Endothelial cell (in vitro differentiated cells): ENCODE measurements at regions not wholly inside any gene's neighbourhood (a gene's known extent, or its start where the extent isn't known, plus 50 kb on each side); places are given as distances from the start of the nearest gene placed in this dataset.

ENCODE experiments used
- DNase-seq: peaks from one replicate; pipeline ENCODE4 v3.0.0; 2021; ENCODE audit warnings: low spot score
- H3K27ac Mint-ChIP-seq: one replicate; pipeline ENCODE4 v1.8.0; 2021; ENCODE audit warnings: mixed read lengths, inconsistent platforms; ENCODE audit not compliant: unreplicated experiment
- H3K27me3 Mint-ChIP-seq: one replicate; pipeline ENCODE4 v1.8.0; 2021; ENCODE audit warnings: mild to moderate bottlenecking, moderate library complexity, mixed read lengths, inconsistent platforms; ENCODE audit not compliant: unreplicated experiment
- H3K36me3 Mint-ChIP-seq: one replicate; pipeline ENCODE4 v1.8.0; 2021; ENCODE audit warnings: mild to moderate bottlenecking, low read depth, mixed read lengths, inconsistent platforms; ENCODE audit not compliant: unreplicated experiment
- H3K4me1 Mint-ChIP-seq: one replicate; pipeline ENCODE4 v1.8.0; 2021; ENCODE audit warnings: mild to moderate bottlenecking, mixed read lengths, inconsistent platforms; ENCODE audit not compliant: unreplicated experiment
- H3K4me3 Mint-ChIP-seq: one replicate; pipeline ENCODE4 v1.8.0; 2021; ENCODE audit warnings: mild to moderate bottlenecking, mixed read lengths, inconsistent platforms; ENCODE audit not compliant: unreplicated experiment
- H3K9me3 Mint-ChIP-seq: one replicate; pipeline ENCODE4 v1.8.0; 2021; ENCODE audit warnings: mixed read lengths, inconsistent platforms; ENCODE audit not compliant: unreplicated experiment
- TF ChIP-seq, protein P1 (sequence below): fragments of 200-600 bp; sonication (generic); IDR thresholded peaks from one replicate; pipeline ENCODE4 v1.5.0; 2021; ENCODE audit warnings: antibody characterized with exemption; ENCODE audit not compliant: unreplicated experiment

DNA sequence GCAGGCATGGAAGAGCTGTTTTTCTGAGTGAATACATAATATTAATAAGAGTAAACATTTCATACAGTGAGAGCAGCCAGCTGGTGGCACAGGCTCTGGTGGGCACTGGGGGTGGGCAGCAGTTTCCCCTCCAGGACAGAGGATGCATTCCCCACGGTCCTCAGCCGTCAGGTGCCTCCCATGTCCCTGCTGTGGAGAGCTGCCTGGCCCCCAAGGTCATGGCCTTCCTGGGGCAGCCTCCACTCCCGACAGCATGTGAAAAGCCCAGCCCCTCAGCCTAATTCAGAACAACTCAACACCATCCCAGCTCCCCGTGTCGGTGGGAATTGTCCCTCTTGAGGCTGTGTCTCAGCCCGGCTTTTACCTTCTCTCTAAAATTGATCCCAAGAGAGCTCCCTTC, 147.4 kb downstream of the GALR1 start:
- Mint-ChIP-seq H3K9me3 (no peaks in the 10 kb centered on the region), H3K4me3 (no peak overlapping the region), H3K36me3 (no peaks in the 10 kb centered on the region), H3K27me3 (peaks cover 2% of the 10 kb centered on the region), H3K27ac (no peak overlapping the region), H3K4me1 (no peaks in the 10 kb centered on the region)
- no peak for DNase-seq
- TF ChIP-seq, protein P1, sequence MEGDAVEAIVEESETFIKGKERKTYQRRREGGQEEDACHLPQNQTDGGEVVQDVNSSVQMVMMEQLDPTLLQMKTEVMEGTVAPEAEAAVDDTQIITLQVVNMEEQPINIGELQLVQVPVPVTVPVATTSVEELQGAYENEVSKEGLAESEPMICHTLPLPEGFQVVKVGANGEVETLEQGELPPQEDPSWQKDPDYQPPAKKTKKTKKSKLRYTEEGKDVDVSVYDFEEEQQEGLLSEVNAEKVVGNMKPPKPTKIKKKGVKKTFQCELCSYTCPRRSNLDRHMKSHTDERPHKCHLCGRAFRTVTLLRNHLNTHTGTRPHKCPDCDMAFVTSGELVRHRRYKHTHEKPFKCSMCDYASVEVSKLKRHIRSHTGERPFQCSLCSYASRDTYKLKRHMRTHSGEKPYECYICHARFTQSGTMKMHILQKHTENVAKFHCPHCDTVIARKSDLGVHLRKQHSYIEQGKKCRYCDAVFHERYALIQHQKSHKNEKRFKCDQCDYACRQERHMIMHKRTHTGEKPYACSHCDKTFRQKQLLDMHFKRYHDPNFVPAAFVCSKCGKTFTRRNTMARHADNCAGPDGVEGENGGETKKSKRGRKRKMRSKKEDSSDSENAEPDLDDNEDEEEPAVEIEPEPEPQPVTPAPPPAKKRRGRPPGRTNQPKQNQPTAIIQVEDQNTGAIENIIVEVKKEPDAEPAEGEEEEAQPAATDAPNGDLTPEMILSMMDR, result no peak

DNA sequence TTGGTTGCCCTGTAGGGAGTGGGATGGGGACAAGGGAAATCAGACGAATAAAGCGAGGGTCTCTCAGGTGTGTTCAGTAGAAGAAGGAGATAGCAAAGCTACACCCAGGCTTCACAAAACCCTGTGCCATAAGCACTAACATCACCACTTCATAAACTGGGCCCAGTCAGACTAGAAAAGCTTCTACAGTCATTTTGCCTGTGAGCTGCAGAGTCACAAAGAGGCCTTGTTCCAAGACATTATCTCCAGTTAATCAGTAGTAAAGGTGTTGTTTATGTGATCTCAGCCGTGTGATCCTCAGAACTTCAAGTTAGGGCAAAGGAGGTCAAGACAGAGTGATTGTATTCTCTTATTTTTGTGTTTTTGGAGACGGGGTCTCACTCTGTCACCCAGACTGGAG, 148.0 kb downstream of the GALR1 start:
- no peak for DNase-seq
- H3K27ac Mint-ChIP-seq, result no peak overlapping the region
- no peaks in the 10 kb centered on the region for H3K9me3 Mint-ChIP-seq
- TF ChIP-seq, protein P1, result no peak
- no peaks in the 10 kb centered on the region for H3K36me3 Mint-ChIP-seq
- H3K4me3 Mint-ChIP-seq, result no peak overlapping the region
- no peaks in the 10 kb centered on the region for H3K4me1 Mint-ChIP-seq
- H3K27me3 Mint-ChIP-seq, result peaks cover 2% of the 10 kb centered on the region

DNA sequence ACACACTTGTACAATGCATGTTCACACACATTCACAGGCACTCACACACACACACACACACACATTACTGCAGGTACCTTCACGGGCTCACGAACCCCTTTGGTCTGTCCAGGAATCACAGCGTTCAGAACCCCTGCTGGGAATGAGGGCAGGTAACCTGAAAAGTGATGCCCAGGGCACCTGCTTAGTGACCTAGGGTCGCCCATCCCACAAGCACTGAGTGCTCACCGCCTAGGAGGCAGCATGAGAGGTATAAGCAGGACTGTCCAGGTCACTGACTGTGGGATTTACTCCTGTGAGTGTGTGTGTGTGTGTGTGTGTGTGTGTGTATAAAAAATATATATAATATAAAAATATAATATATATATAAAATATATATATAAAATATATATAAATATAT, 150.9 kb downstream of the GALR1 start:
- H3K27ac Mint-ChIP-seq, result no peak overlapping the region
- no peak overlapping the region for H3K4me3 Mint-ChIP-seq
- no peaks in the 10 kb centered on the region for H3K9me3 Mint-ChIP-seq
- peaks cover 2% of the 10 kb centered on the region for H3K27me3 Mint-ChIP-seq
- no peaks in the 10 kb centered on the region for H3K36me3 Mint-ChIP-seq
- no peak for DNase-seq
- no peaks in the 10 kb centered on the region for H3K4me1 Mint-ChIP-seq
- TF ChIP-seq, protein P1, result no peak

DNA sequence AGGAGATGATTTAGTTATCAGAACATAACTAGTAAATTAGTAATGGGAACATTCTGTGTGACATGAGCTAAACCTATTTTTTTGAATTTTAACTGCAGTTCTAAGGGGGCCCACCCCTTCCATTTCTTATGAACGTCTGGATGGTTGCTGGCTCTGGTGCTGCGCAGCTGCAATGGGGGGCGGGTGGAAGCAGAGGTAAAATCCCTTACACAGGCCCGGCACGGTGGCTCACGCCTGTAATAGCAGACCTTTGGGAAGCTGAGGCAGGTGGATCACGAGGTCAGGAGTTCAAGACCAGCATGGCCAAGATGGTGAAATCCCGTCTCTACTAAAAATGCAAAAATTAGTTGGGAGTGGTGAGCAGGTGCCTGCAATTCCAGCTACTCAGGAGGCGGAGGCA, 151.5 kb downstream of the GALR1 start:
- Mint-ChIP-seq H3K4me1 (no peaks in the 10 kb centered on the region), H3K36me3 (no peaks in the 10 kb centered on the region), H3K27ac (no peak overlapping the region), H3K9me3 (no peaks in the 10 kb centered on the region), H3K4me3 (no peak overlapping the region), H3K27me3 (peaks cover 2% of the 10 kb centered on the region)
- TF ChIP-seq, protein P1, result no peak
- DNase-seq, result no peak

DNA sequence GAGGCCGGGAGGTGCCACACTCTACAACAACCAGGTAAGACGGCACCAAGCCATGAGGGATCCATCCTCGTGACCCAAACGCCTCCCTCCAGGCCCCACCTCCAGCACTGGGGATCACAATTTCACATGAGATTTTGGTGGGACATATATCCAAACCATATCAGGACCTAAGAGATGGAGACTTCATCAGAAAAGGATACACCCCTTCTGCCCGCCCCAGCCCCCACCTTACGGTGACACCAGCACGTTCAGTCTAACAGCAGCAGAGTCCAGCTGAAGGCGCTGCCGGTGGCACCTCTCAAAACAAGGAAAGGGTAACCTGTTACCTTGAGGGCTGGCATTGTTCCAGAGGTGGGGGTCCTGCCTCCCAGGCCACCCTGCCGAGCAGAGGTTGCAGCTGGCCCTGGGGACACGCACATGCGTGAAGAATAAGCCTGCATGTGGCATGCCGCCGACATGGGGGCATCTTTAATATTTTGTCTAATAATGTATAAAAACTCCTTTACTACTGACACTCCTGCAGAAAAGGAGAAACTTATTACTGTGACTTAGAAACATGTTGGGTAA, 154.4 kb downstream of the GALR1 start:
- no peak for DNase-seq

More for the DNA sequence above, 154.4 kb downstream of the GALR1 start:
- TF ChIP-seq, protein P1, result no peak
- Mint-ChIP-seq H3K4me3 (no peak overlapping the region), H3K36me3 (no peaks in the 10 kb centered on the region), H3K4me1 (no peaks in the 10 kb centered on the region), H3K27ac (no peak overlapping the region), H3K9me3 (no peaks in the 10 kb centered on the region), H3K27me3 (peaks cover 2% of the 10 kb centered on the region)
